ENCODE measurements at regions not wholly inside any gene's neighbourhood (a gene's known extent, or its start where the extent isn't known, plus 50 kb on each side); places are given as distances from the start of the nearest gene placed in this dataset.

DNA sequence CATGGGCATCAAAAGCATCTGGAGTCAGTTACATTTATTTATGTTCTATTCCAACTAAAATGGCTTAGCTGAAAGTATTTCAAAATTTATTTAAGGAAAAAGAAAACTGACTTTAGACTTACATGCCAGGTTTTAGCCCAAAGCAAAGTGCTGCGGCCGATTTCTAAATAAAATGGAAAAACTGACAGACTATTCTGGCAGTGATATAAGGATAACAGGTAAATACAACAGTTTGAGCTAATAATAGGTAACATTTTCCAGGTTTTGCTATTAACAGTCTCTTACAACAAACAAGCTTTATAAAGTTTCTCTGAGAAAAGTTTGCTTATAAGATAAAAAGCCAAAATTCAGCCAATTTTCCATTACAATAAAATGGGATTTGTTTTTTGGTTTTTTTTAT is 937.2 kb upstream of the FLRT2 start:
- DNase-seq (ENCODE audit: low read depth in 2 of 2): no peak

DNA sequence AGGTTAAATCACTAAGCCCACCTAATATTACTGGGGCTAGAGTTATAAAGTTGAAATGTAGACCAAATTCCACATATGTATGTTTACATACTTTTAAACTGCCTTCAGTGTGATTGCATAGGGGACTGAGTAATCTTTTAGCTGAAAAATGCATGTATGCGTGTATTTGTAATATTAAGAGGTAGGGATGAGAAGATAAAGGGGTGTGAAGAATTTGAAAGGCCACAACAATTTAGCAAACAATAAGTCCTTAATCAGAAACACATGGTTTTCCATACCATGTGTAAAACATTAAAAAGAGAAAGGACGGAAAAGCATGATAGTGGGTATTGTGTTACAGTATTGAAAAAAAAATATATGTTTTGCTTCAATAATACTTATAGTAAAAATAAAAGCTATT is 919.9 kb upstream of the FLRT2 start:
- no peak for DNase-seq (ENCODE audit: low read depth in 2 of 2)

DNA sequence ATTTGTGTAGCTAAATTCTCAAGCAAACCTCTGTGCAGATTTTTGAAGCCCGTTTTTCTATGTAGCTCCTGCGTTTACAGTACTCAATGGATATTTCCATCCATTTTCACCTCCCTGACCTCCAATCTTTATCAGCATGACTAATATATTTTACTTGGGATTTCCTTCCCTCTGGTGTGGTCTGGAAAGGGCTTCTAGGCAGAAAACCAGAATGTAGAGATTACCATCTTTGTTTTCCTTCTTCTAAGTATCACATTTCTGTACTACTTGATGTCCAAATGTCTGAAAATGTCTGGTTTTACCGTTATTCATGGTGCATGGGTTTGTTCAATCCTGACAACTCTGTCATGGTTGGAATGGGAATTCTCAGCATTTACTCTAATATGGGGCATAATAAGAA is 907.6 kb upstream of the FLRT2 start:
- DNase-seq (ENCODE audit: low read depth in 2 of 2): no peak

DNA sequence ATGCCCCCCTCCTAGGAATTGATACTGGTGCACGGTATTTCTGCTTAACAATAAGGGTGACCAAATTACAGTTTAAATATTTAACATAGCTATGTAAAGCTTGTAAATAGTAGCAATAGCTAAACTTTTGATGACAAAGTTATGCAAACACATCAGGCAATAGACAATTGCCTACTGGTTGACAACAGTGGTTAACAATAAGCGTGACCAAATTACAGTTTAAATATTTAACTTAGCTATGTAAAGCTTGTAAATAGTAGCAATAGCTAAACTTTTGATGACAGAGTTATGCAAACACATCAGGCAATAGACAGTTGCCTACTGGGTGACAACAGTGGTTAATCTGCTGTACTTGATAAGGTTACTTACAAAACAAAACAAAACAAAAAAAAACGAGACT is 886.5 kb upstream of the FLRT2 start:
- DNase-seq (ENCODE audit: low read depth in 2 of 2): no peak

DNA sequence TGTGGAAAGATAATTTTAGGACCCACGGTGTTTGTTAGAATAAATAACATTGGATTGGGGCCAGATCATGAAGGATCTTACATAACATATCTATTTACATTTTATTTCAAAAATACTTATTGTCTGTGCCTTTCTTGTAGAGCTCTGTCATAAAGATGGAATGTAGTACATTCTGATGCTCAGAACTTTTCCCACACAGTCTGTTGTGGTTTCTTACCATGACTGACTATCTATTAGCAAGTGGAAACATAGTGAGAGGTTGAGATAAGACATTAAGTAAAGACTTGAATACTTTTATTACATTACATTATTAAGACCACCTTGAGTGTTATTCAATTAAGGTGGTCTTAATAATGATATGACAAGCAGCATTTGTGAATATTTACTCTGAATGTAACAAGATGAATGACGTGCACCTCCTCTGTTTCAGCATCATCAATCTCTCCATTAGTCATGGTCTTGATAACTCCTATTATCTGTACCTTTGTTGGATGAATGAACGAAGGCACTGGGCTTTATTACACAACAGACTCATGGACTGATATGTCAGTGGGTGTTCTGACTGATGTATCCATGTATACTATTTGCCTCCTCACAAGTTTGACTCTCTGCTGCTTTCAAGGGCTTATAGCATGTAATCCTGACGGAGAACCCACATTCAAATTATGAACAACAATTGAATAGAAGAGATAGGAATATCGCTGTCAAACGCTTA is 883.0 kb upstream of the FLRT2 start:
- no peak for DNase-seq (ENCODE audit: low read depth in 2 of 2)

DNA sequence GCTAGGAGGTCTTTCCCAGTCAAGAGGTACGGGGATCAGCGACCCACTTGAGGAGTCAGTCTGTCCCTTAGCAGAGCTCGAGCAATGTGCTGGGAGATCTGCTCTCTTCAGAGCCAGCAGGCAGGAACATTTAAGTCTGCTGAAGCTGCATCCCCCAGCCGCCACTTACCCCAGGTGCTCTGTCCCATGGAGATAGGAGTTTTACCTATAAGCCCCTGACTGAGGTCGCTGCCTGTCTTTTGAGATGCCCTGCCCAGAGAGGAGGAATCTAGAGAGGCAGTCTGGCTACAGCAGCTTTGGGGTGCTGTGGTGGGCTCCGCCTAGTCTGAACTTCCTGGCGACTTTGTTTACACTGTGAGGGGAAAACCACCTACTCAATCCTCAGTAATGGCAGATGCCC is 874.9 kb upstream of the FLRT2 start:
- DNase-seq (ENCODE audit: low read depth in 2 of 2): no peak

DNA sequence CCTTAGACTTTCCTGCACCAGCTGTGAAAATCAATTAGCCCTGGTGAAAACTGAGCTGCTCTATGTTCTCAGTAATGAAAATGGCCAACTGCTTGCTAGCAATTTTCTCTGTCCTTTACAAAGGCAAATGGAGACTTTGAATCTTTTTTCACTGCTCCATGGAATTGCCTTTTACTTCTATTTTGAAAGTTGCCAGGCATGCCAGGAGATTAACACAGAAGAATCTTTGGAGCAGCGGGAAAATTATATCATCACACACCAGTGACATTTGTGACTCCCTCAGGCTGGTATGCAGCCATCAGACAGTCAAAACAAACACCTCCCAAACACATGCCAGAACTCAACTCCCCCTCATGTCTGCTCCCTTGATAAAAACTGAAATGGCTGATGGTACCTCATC is 872.0 kb upstream of the FLRT2 start:
- no peak for DNase-seq (ENCODE audit: low read depth in 2 of 2)

DNA sequence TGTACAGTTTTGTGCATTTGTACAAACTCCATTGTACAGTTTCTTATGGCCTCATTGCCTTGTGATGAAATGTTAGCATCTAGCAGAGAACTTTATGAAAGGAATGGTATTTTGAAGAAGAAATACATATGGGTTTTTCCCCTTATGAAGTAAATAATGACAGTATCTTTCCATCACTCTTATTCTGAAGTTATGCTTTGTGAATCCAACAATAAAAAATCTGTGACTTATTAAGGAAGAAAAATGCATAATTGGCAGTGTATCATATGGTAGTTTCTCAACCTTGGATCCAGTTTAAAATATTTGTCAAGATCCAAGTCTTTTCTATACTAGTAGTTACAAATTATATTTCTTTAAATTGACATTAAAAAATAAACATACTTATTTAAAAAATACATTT is 859.1 kb upstream of the FLRT2 start:
- no peak for DNase-seq (ENCODE audit: low read depth in 2 of 2)

DNA sequence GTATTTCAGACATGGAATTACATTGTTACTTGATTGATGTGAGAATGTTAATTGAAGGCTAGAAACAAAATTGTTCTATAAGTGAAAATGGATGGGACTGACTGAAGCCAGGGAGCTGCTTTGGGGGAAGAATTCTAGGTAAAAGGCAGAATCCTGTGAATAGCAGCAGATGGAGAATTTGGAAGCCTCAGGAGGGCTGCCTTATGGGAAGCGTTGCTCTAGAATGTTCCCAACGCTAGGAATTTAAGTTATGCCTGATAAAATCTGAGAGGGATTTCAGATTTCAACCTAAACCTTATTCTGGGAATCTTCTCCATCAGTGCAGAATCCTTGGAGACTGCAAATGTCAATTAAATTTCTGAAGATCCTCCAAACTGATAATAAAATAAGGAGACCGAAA is 858.2 kb upstream of the FLRT2 start:
- DNase-seq (ENCODE audit: low read depth in 2 of 2): no peak

DNA sequence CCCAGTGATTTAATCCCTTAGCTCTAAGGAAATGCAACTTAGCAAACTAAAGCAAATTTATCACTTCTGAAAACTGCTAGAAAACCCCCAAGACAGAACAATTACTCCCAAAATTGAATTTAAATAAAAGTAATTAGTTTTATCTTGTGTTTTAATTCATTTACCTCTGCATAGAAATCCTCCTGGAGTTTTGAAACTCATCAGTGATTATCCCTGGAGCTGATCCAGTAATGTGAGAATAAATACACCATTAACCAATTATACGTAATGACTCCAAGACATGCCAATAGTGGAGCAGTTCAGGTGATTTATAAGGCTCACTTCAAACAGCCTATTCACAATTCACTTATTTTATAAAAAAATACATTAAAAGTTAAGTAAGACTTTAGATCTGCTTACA is 855.3 kb upstream of the FLRT2 start:
- DNase-seq (ENCODE audit: low read depth in 2 of 2): no peak

DNA sequence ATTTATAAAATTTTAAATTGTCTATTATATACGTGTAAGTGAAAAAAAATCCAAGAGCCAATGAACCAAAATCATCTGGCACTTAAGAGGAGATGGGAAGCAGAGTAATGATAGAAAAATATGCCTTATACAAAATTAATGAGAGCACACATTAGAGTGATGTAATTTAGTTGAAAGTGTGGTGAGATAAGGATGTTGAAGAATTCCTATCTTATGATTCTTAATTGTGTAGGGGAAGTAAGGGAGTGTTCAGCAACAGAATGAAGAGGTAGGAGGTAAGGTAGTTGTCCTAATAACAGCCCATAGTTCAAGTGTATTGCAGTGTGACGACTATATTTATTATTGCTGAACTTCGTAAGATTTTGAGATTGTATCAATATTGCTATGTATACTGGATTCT is 843.4 kb upstream of the FLRT2 start:
- no peak for DNase-seq (ENCODE audit: low read depth in 2 of 2)

DNA sequence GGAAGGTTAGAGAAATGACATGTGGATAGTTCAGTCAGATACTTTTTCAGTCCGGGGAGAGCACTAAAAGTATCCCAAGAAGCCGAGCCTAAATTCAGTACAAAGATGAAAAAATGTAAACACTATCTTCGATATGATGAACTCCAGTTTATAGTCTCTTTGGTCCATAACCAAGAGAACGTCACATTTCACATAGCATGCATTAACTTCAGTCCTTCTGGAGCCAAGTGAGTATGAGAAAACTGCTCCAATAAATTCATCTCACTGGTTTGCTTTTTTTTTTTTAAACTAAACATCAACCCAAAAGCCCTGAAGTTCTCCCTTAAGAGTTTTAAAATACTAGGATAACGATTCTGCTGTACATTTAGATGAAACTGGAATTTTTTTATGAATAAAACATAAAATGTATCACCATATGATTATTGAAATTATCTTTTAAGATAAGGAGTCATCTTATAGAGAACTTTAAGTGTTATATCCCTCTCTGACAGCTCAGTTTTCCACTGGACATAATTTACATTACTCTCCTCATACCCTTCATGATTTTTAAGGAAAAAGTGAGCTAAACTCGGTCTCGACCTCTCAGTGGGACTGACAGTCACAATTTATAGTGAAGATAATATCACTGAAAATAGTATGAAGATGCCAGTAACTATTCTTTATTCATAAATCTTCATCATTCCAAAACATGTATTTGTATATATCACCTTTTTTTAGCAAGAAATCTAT is 841.5 kb upstream of the FLRT2 start:
- DNase-seq (ENCODE audit: low read depth in 2 of 2): no peak

DNA sequence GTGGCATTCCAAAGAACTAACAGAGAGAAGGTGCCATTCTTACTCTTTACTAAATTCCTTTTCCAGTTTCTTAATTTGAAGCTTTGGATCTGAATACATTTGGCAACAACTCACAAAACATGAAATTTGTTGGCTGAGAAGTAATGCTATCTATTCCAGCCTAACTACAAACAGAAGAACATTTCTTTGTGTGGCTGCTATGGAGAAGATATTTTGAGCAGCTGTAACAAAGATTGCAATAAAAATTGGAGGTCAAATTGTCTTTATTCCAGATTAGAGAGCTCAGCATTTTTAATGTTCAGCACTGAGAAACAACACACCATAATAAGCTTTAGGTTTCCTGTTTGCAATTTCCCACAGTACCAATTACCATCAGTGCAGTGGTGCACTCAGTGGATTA is 835.8 kb upstream of the FLRT2 start:
- DNase-seq (ENCODE audit: low read depth in 2 of 2): no peak

DNA sequence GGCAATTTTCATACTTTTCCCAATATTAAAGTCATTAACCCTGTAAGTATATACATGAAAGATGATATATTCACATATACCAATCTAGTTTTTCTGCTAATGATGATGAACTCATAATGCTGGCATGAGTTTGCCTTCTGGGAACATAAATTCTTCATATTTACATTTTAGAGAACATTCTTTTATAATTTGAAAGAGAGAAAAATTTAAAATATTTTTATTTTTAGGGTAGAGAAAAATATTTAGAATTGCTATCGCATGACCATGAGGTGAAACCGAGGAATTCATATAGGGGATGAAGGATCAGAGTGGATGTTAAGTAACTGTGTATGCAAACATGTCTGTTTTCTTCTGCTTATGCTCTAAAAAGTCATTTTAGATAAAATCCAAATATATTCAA is 825.3 kb upstream of the FLRT2 start:
- DNase-seq (ENCODE audit: low read depth in 2 of 2): no peak

DNA sequence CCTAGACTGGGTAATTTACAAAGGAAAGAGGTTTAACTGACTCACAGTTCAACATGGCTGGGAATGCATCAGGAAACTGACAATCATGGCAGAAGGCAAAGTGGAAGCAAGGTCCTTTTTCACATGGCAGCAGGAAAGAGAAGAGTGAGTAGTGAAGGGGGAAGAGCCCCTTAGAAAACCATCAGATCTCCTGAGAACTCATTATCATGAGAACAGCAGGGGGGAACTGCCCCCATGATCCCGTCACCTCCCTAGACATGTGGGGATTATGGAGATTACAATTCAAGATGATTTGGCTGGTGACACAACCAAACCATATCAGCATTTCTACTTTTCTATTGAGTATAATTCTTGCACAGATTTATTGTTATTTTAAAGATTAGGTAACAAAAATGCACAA is 822.1 kb upstream of the FLRT2 start:
- no peak for DNase-seq (ENCODE audit: low read depth in 2 of 2)

DNA sequence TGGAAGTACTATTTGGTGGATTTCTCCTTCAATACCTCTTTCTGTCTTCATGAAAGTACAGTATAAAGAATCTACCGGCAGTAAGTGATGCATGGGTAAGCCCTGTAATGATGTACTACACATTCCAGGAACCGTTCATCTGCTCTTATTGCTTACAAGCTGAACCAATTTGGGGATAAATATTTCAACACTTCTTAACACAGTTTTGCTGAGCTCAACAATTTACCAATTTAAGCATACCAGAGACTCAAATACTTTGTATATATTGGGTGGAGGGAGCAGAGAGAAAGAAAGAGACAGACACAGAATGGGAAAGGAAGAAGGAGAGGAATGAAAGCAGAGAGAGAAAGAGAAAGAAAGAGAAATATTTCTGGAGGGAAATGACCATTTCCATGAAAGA is 821.1 kb upstream of the FLRT2 start:
- DNase-seq (ENCODE audit: low read depth in 2 of 2): no peak

DNA sequence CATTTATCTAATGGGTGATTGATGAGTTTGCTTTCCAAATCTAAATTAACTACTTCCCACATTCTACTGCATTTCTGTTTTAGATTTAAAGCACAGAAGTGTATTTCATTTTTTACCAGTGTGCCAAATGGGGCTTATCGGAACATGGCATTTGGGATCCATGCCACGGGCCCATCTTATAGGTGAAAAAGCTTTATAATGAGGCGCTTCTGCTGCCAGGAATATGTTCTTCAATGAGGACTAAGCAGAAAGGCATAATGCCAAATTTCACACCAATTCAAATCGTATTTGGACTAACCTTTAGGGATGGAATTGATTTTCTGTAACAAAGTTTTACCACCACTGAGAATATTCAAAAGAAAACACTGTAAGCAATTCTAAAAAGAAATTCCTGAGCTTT is 803.5 kb upstream of the FLRT2 start:
- DNase-seq (ENCODE audit: low read depth in 2 of 2): no peak

DNA sequence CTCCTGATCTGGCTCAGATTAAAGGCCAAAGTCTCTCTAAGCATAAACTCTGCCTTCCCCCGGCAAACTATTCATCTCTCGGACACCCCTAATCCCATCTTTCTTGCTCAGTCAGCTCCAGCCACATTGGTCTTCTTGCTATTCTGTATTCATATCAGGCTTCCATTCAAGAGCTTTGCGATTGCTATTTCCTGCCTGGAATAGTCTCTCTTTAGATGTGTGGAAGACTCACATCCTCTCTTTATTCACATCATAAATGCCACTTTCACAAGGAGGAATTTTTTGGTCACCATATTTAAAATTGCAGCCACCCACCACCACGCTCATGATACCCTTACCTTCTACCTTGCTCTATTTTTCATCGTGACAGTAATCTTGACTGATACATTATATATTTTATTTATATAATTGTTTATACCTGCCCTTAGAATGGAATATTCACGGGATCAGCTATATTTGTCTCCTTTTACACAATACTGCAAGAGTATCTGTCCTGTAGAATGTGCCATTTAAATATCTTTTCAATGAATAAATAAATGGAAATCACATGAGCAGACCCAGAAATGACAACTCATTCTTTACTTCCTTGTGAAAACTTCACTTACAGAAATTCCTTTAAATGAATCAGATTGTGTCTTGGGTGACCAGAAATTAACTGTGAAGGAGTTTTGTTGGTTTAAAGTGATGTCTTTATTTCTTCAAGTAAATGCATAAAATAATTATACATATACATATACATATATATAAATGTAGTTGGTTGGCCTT is 780.6 kb upstream of the FLRT2 start:
- DNase-seq (ENCODE audit: low read depth in 2 of 2): no peak

DNA sequence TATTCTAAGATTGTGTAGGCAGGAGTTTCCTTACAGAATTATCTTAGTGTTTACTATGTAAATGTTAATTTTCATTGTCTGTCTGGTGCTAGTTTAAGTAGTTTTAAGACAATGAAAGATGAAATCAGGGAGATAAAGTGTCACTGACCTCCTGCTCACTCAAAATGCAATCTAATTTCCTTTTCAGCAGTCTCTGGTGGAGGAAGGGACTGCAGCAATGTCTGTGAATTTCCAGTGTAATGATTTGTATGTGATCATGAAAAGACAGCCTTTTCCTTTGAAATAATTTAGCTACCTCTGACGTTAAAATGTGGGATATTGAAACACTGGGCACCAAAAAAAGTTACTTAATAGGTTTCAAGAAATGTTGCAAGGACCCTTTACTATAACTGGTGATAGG is 779.7 kb upstream of the FLRT2 start:
- no peak for DNase-seq (ENCODE audit: low read depth in 2 of 2)

DNA sequence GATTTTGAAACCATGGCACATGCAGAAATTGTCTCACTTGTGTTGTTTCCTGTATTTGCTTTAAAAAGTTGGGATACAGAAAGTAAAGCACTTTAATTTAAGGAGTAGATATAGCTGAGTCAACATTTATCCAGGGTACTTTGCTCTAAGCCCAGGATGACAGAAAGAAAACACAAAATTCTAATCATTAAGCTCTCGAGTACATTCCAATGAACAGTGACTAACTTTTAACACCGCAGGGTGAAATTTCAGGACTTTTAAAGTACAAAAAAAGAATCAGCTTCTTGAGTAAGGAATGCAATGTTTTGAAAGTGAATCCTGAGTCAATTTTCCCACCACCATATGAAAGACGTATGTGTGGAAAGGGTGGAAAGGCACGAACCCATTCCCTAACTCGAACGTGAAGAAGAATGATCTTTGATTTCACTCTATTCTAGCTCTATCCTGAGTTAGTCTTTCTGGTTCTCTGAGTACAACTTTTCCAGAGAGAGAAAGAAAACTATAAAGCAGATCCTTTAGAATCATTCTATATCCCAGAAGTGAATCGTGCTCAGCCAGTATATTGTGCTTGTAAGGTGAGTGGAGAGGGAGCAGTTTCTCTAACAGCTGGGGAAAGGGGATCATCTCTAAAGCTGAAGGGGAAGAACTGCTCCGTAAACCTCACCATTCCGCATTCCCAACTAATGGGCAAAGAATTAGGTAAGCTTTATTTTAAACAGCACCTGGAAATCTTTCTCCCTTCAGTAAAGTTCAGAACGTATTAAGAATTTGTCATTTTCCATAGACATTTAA is 779.0 kb upstream of the FLRT2 start:
- DNase-seq (ENCODE audit: low read depth in 2 of 2): no peak

DNA sequence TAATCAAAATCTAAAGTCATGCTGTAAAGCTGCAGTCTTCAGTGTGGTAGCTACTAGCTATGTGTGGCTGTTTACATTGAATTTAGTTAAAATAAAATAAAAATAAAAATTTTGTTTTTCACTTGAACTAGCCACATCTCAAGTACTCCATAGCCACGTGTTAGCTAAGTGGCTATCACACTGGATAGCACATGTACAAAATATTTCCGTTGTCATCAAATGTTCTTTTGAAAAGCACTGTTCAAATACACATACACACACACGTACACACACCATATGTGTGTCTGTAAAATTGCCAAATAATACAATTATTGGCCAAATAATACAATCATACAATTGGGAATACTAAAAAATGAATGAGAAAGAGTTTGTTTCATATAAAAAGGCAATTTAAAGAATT is 778.2 kb upstream of the FLRT2 start:
- DNase-seq (ENCODE audit: low read depth in 2 of 2): no peak

DNA sequence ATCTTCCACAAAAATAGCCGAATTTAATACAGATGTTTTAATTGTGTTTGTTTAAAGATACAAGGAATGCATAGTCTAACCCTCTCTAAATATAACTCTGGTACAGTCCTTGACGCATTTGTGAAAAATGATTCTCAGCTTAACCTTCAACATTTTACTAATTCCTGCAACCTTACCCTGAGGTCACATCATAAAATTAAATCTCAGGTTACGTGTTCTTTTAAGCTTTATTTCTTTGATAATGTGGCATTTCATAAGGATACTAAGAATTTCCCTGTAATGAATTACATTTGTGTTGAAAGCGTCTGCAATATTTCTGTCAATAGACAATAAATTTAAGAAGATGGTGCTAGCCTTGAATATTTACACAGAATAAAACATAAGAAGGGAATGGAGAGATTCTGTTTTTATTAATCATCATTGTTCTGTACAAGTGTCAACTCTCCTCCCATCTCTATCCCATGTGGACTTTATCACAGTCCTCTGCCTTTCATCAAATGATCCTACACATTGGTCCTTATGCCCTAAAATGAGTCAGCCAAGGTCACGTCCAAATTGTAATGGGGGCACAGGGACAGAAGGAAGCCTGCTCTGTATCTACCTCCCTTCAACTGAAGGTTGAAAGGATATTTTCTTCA is 769.3 kb upstream of the FLRT2 start:
- DNase-seq (ENCODE audit: low read depth in 2 of 2): no peak

Data from stimulated activated CD4-positive, alpha-beta T cell treated with anti-CD3 and anti-CD28 coated beads, Interleukin-1b, Interleukin-23, amount 100 ng/mL, for 4 hours (primary cell).